ENCODE measurements at regions not wholly inside any gene's neighbourhood (a gene's known extent, or its start where the extent isn't known, plus 50 kb on each side); places are given as distances from the start of the nearest gene placed in this dataset.

DNA sequence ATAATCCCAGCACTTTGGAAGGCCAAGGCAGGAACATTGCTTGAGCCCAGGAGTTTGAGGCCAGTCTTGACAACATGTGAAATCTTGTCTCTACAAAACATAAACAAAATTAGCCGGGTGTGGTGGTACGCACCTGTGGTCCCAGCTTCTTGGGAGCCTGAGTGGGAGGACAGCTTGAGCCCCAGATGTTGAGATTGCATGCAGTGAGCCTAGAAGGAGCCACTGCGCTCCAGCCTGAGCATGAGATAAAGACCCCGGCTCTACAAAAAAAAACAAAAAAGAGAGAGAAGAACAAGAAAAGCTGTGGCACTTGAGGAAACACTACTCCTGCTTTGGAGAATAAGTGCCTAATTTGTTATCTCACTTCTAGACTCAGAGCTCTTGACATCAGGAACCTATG, 146.6 kb downstream of the GLUL start:
- TF ChIP-seq, protein P1, sequence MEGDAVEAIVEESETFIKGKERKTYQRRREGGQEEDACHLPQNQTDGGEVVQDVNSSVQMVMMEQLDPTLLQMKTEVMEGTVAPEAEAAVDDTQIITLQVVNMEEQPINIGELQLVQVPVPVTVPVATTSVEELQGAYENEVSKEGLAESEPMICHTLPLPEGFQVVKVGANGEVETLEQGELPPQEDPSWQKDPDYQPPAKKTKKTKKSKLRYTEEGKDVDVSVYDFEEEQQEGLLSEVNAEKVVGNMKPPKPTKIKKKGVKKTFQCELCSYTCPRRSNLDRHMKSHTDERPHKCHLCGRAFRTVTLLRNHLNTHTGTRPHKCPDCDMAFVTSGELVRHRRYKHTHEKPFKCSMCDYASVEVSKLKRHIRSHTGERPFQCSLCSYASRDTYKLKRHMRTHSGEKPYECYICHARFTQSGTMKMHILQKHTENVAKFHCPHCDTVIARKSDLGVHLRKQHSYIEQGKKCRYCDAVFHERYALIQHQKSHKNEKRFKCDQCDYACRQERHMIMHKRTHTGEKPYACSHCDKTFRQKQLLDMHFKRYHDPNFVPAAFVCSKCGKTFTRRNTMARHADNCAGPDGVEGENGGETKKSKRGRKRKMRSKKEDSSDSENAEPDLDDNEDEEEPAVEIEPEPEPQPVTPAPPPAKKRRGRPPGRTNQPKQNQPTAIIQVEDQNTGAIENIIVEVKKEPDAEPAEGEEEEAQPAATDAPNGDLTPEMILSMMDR (IDR thresholded peaks at IDR 0.05), result no peak
- TF ChIP-seq POLR2AphosphoS5 (IDR thresholded peaks at IDR 0.05) (no peak), POLR2A (IDR thresholded peaks at IDR 0.05) (no peak)
